GM12875 (cell line): ENCODE measurements at regions not wholly inside any gene's neighbourhood (a gene's known extent, or its start where the extent isn't known, plus 50 kb on each side); places are given as distances from the start of the nearest gene placed in this dataset.

Experiments used
- H3K4me3 ChIP-seq: one replicate; pipeline ENCODE4 v1.5.1; 2011; ENCODE audit warnings: low read depth, low read length, control low read depth
- TF ChIP-seq, protein P1 (sequence below): IDR thresholded peaks from 2 replicates; pipeline ENCODE4 v1.5.1; 2011; ENCODE audit warnings: low read depth, mild to moderate bottlenecking, control low read depth, inconsistent platforms, low read length, moderate library complexity, borderline replicate concordance; ENCODE audit not compliant: insufficient read depth

DNA sequence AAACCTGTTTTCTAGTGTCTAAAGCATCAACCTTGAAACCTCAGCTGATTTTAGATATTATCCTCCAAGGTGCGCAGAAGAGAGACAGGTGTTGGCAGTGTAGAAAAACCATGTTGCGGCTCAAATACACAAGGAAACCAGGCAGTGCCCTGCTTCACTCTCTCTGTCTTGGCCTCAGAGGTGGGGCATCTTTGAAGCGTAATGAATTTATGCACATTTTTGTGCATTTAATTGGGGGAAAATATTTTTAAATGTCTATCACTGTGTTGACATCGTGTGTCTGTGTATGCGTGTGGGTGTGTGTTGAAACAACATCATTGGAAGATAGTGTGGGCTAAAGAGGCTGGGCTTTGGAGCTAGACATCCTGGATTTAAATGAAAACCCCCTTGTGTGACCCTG lies 334.0 kb upstream of the CHD6 start:
- no peak overlapping the region for H3K4me3 ChIP-seq
- TF ChIP-seq, protein P1, sequence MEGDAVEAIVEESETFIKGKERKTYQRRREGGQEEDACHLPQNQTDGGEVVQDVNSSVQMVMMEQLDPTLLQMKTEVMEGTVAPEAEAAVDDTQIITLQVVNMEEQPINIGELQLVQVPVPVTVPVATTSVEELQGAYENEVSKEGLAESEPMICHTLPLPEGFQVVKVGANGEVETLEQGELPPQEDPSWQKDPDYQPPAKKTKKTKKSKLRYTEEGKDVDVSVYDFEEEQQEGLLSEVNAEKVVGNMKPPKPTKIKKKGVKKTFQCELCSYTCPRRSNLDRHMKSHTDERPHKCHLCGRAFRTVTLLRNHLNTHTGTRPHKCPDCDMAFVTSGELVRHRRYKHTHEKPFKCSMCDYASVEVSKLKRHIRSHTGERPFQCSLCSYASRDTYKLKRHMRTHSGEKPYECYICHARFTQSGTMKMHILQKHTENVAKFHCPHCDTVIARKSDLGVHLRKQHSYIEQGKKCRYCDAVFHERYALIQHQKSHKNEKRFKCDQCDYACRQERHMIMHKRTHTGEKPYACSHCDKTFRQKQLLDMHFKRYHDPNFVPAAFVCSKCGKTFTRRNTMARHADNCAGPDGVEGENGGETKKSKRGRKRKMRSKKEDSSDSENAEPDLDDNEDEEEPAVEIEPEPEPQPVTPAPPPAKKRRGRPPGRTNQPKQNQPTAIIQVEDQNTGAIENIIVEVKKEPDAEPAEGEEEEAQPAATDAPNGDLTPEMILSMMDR, result no peak

DNA sequence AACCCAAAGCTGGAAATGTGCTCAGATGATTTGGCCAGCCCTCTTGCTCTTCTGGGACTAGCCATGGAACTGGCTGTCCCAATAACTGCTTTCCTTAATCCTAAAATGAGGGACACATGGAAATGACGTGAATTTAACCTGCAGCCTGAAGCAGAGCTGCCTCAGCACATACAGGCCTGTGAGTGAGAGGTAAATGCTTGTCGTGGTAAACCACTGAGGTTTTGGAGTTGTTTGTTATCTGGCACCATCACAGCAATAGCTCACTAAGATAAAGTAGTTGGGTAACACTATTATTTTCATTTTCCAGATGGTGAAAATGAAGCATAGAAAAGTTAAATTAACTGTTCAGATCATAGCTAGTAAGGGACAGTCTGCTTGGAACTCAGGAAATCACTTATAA lies 333.4 kb upstream of the CHD6 start:
- H3K4me3 ChIP-seq, result no peak overlapping the region
- TF ChIP-seq, protein P1, result no peak

DNA sequence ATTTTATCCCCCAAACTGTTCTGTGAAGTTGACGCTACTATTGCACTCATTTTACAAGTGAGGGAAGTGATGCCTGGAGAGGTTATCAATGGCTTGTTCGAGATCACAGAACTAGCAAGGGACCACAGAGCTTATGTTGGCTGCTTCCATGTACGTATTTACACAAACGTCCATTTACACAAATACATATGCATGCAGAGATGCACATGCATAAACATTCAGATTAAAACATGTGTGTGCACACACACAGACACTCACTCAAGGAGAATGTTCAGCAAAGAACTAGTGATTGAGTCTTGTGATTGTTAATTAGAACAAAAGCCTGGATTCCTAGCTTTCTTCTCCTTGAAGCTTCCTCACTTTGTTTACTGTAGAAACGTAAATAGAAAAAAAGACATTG lies 321.5 kb upstream of the CHD6 start:
- TF ChIP-seq, protein P1, result no peak
- H3K4me3 ChIP-seq, result no peak overlapping the region

DNA sequence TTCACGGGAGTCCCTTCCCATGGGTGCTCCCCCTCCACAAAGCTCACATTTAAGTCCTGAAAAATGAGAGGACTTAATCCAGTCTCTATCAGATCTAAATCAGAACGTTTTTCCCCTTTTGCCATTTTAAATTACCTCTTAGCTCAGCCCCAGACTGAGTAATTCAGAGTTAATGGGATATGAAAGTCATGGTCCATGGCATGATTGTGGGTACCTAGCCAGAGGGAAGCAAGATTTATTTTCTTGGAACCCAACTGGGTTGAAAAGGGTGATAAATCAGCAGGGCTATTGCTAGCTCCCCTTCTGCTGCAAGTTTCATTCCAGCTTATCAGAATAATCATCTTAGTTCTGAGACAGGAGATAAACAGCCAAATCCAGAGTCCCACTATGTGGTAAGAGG lies 320.2 kb upstream of the CHD6 start:
- TF ChIP-seq, protein P1, result no peak
- H3K4me3 ChIP-seq, result no peak overlapping the region

DNA sequence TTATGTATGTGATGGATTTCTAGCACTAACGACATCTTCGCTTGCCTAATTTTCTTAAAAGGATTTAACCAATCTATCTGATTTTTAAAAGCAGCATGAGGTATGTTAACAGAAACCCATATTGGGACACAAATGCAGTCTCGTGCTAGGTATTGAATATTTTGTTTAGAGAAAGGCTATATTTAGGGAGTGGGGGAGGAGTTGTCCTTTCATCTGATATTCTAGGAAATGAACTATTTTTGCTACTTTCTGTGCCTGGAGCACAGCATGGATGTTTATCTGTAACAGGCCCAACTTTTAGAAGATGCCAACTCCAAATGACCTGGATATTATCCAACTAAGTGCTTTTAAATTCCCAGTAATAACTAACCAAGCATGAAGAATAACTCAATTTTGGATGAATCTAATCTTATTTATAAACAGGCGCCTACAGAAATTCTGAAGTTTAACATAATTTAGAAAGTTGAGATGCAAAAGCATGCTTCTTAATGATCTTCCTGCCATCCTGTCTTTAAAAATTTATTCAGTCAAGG lies 317.1 kb upstream of the CHD6 start:
- no peak overlapping the region for H3K4me3 ChIP-seq
- TF ChIP-seq, protein P1, result no peak

DNA sequence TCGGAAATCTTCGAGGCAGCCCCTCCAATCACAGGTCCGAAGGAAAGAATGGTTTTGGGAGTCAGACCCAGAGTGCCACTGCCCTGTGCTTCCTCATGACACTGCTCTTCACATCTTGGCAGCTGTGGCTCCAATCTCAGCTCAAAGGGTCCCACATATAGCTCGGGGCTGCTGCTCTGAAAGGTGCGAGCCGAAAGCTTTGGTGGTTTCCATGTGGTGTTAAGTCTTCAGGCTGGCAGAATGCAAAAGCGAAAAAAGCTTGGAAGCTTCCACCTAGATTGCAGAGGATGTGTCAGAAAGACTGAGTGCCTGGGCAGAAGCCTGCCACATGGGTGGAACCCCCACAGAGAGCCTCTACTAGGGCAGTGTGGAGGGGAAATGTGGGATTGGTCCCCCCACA lies 314.3 kb upstream of the CHD6 start:
- TF ChIP-seq, protein P1, result no peak
- no peak overlapping the region for H3K4me3 ChIP-seq

DNA sequence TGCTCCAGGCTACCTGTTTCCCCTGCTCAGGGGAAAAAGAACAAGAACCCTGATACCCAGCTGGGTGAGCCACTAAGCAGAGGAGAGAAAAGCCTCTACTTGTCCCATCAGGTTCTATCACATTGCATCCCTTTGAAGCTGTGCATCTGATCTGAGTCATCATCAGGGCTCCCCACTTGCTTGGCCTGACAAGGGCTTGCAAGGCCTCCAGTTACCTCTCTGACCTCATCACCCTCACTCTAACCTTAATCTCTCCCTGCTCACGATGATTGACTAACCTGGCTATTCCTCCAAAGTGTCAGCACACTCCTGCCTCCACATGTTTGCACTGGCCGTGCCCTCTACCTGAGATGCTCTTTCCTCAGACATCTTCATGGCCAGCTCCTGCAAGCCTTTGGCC lies 309.5 kb upstream of the CHD6 start:
- TF ChIP-seq, protein P1, result no peak
- H3K4me3 ChIP-seq, result no peak overlapping the region
